ENCODE measurements at regions not wholly inside any gene's neighbourhood (a gene's known extent, or its start where the extent isn't known, plus 50 kb on each side); places are given as distances from the start of the nearest gene placed in this dataset.
"Not testable (repeated sequence)": the region's sequence is repeated elsewhere in the genome, so short reads cannot be mapped to it uniquely, and the experiment has no call there.

DNA sequence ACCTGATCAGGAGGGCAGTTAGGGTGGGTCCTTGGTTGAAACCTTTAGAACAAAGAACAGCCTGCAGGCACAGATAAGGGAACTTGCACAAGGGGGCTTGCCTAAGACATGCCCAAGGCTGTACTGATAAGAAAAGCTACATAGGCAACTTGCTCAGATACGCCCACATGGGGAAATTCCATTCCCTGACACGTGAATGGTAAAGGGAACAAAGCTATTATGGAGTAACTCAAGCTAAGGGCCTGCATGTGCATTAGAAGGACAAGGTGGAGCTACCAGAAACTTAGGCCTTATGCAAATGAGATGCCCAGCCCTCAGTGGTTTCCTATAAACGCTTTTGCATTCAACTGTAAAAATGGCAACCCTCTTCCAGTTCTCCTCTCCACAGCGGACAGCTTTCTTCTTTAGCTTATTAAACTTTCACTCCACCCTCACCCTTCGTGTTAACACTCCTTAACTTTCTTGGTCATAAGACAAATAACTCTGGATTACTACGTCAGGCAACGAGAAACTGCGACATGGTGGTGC is 1192.1 kb upstream of the CELF2 start:
- no peak for DNase-seq

DNA sequence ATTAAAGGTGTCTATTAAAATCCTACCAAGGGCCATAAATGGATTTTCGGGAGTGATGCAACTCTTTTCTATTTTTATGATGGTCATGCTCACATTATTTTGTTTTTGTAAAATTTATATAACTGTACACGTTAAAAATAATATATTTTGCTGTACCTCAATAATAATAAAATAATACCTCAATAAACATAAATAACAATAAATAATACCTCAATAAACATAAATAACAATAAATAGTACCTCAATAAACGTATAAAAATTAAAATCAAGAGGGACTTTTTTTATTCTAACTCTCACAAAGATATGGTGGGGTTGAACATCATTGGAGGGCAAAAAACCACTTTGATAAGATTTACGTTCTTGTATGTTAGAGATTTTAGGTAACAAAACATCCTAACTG is 1189.6 kb upstream of the CELF2 start:
- DNase-seq, result no peak

DNA sequence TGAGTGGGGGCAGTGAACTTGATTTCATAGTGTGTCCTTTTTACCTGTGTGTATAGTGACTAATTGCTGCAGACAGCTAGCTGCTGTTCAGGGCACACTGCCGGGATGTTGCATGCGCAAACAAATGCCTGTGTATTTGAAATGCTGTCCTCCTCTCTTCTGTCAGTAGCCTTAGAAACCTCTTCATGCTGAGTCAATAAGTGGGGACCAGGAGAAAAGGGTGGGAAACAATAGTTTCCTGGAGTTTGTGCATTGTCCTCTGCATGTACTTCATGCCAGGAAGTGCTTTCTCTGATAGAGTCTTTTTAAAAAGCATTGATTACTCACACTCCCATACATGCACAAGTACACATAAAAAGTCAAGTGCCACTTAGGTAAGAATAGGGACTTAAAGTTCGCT is 1183.7 kb upstream of the CELF2 start:
- no peak for DNase-seq

DNA sequence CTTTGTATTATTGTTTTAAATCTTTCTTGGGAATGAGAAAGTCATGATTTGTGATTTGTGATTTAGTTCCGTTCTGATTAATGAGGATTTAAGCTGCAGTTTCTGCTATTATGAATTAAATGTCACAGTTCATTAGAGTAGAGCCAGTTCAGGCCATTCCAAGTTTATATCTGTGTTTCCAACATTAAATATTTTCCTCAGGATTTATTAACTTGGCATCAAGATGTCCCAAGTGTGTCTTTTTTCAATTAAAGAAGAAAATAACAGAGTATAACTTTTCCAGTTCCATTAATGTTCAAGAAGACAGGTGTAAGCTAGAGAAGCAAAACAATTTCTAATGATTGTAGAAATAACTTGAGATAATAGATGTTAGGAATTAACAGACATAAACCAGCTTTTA is 1183.2 kb upstream of the CELF2 start:
- no peak for DNase-seq

DNA sequence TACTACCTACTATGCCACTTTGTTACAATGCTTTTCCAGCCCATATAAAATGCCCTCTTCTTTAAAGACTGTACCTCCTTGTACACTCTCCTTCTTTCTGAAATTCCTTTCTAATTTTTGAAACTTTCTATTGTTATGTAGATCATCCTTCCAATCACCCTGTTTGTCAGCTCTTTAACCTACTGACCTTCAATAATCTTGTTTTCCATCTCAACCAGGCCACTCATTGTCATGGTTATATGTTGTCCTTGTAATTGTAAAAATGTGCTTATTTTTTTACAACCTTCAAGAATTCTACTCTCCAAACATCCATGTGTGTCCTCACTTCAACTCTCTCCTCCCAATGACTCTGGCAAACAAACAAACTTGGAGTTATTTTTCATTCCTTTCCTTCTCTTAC is 1172.6 kb upstream of the CELF2 start:
- no peak for DNase-seq

DNA sequence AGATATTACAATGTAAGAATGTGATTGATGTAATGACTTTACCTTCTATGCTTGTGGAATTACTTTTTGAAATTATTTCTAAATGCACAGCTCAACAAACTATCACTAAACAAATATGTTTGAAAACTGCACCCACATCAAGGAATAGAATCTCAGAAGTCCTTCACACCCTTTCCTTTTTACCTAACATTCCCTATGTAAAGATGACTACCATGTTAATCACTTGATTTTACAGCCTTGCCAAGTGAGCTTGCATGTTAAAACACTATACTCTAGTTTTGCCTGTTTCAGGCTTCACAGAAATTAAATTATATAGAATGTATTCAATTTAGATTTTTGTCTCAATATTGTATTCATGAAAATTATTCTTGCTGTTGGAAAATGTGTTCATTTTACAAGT is 1169.4 kb upstream of the CELF2 start:
- DNase-seq, result no peak

DNA sequence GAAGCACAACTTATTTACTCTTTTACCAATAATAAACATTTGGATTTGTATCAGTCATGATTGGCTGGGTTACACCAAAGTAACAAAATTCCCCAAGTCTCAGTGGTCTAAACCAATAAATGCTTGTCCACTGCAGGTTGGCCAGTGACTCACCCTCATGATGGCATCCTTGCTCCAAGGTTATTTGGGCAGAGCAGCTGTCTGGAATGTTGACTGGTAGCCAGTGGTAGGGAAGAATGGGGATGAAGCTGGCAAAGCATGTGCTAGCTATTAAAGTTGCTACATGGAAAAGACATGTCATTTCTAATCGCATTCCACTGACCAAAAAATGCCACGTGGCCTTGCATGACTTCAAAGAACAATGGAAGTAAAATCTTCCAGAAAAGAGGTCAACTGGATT is 1168.7 kb upstream of the CELF2 start:
- no peak for DNase-seq

DNA sequence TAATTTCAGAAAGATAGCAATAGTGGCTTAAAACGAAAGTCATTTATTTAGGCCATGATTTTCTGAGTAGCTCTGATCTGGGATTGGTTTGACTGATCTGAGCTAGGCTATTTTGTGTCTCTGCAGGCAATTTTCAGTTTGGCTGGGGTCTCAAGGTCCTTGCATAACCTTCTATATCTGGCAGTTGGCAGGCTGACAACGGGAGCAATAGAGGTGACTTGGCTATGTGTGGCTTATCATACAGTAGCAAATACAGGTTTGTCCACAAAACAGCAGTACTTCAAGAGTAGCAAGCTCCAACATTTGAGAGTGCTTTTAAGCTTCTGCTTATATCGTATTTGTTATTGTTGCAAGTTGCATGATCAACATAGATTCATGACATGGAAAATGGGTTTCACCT is 1167.3 kb upstream of the CELF2 start:
- DNase-seq, result no peak

DNA sequence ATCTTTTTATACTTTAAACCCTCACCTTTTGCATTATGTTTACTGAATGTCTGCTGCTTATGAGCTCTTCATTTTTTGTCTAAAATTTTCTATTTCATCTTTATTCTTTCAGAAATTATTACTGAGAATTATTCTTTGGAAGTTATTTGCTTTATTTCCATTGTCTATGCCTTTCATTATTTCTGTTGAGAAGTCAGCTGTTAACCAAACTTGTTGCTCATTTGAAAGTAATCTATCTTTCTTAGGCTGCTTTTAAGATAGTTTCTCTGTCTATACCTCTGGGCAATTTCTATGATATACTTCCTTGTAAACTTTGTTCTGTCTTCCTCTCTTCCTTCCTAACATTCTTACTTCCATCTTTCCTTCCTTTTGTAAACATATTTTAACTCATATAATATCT is 1165.9 kb upstream of the CELF2 start:
- no peak for DNase-seq

DNA sequence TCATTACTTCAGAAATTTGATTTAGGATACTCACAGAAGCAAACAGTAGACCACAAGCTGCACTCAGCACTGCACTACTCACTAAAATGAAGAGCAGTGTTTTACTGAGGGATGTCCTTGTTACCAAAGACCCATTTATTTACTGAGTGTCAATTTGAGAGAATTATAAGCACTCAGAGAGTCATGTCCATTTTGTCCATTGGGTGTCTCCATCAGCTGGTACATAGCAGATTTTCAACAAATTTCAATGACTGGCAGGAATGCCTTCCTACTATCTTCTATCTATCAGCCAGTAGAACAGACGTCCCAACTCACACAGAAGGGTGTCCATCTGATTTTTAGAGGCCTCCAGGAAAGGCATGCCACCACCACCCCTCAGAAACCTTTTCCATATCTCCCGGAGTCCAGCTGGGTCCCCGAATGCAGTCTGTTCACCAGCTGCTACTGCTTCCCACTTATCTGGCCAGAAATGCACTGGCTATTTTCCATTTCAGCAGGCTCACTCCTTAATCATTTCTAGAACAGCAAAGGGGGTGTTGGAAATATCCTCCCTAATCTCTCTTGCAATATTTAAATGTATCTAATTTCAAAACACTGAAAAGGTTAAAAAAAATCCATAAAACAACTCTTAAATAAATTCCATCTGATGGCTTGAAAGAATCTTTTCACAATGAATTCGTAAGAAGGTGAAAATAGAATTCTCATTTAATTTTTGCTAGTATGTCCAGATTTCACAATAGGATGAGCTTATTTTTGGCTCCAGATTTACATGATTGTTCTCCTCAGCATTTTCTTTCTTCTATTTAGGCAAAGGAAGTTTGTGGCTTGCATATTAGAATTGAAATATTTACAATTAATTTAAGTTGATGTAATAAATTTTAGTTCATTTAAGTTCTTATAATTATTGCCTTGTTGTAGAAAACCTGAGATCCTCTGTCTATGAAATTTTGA is 1164.0 kb upstream of the CELF2 start:
- DNase-seq, result no peak

DNA sequence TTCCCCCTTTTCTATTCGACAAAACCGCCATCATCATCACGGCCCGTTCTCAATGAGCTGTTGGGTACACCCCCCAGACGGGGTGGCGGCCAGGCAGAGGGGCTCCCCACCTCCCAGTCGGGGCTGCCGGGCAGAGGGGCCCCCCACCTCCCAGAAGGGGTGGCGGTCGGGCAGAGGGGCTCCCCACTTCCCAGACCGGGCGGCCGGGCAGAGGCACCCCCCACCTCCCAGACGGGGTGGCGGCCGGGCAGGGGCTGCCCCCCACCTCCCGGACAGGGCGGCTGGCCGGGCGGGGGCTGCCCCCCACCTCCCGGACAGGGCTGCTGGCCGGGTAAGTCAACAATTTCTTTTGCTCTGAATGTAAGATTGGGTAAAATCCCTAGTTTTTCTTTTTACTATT is 1162.2 kb upstream of the CELF2 start:
- DNase-seq, result not testable (repeated sequence)

DNA sequence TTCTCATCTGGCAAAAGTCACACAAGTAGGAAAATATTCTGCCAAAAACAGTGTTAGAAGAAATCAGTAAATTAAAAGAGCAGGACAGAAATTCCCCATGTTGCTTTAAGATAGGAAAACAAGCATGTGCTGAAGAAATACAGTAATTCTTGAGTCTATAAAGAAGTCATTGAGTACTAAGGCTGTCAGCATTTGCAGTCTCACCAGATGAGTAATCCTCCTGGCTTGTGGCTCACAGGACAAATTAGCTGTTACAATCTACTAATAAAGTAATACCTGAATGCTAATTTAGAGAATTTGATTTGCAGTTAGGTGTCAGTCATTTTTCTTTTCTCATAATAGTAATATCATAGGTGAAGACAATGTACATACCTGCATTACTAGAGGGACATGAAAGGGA is 1158.9 kb upstream of the CELF2 start:
- DNase-seq, result no peak

DNA sequence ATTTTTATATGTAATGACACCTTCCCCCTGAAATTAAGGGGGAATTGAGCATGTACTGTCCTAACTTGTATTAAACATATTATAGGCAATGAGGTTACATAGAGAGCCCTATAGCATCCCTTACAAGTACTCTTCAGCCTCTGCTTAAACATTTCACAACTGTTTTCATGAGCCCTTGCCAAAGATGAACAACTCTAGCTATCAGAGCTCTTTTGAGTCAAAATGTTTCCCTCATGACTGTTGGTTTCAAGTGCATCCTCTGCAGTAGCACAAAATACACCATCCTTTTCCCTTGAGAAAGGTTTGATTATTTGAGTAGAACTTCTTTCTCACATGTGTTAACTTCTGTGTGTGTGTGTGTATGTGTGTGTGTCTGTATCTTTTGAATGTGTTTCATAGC is 1157.6 kb upstream of the CELF2 start:
- no peak for DNase-seq

DNA sequence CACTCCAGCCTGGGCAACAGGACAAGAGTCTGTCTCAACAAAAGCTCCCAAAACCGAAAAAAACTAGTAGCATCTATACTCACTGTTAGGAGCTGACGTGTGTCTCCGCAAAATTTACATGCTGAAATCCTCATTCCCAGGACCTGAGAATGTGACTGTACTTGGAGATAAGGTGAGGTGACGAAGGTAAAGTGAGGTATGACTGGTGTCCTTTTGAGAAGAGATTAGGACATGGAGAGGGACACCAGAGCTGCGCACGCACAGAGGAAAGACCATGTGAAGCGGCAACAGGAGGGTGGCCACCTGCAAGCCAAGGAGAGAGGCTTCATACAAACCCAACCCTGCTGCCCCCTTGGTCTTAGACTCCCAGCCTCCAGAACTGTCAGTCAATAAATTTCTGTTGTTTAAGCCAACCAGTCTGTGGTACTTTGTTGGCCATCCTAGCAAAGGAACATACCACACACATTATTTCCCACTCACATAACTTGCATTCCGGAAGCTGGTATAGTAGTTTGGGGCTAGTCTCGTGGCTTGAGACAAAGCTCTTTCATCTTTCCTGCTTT is 1154.0 kb upstream of the CELF2 start:
- DNase-seq, result no peak

DNA sequence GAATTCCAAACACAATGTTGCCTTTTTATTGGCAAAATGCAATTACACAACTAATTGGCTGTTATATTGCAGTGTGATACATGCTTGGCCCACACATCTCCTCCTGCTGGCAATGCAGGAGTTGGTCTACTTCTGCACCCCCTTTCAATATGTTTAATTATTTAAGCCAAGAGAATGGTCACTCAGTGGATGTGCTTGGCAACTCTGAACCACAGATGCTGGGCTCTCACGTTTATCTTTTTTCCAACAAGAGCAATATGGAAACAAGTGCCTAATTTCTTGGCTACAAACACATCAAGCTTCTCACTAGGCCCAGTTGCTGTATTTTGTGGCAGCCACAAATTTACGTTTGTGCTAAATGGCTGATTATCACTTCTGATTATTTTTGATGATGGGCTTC is 1149.2 kb upstream of the CELF2 start:
- no peak for DNase-seq

DNA sequence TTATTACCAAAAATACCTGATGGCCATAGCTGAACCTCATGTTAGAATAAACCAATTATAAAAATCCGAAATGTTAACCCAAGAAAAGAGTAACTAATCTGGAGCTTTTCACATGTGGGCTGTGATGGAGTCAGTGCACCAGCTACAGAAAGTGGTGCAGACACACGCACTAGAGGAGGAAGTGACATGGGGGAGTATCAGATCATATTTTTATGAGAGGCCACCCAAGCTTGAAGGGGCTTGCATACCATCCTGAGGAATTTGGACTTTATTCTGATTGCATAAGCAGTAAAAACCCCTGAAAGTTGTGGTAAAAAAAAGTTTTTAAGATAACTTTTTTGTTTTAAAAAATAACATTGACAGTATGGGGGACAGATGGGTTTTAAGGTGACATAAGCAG is 1148.5 kb upstream of the CELF2 start:
- DNase-seq, result no peak

DNA sequence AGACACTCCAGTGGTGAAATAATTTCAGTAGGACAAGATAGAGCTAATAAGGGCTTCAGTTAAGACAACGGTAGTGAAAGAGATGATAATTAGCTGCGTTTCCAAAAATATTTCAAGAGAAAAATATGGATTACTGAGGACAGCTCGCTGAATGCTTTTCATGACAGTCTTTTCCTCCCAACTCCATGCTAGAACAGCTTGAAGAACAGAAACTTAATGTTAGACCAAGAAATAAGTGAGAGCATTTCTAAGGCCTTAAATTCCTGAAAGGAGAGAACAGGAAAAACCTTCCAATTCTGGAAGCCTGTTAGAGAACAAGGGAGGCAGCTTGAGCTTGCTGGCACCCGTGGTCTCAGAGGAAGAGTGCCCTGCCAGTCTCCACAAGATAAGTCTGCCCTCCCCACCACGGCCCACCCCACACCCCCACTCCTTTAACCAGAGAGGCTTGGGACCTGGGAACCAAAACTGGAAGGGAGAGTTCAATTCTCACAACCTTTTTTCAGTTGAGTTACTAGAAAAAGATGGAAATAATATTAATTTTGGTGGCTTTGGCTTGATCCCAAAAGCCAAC is 1148.0 kb upstream of the CELF2 start:
- no peak for DNase-seq

DNA sequence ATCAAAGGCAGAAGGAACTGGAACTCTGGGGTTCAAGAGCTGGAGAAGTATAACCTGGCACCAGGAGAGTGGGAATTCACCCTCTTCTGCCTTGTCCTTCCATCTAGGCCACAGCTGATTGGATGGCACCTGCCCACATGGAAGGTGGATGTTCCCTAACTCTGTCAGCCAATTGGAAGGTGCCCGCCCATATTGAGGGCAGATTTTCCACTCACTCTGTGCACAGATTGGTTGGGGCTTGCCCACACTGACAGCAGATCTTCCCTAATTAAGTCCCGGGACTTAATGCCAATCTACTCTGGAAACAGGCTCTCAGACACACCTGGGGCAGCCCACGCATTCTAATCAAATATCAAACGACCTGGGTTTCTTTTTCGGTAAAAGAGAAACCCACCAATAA is 1142.3 kb upstream of the CELF2 start:
- DNase-seq, result no peak

DNA sequence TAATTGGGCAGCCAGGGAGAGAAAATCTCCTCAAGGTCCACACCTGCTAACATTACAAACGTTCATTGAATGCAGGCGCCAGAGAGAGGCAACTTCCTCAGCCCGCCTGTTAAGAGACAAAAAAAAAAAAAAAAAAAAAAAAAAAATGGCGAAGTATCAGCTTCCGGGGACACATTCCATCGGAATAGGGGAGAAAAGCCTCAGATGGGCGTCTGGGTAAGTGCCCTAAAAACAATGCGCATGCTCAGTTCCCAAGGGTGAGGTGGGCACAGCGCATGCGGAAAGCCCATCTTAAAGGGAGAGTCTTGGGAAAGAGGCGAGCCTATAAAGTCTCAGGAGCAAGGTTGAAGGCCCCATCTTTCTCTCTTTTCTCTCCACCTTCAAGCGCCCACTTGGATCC is 1139.7 kb upstream of the CELF2 start:
- no peak for DNase-seq

DNA sequence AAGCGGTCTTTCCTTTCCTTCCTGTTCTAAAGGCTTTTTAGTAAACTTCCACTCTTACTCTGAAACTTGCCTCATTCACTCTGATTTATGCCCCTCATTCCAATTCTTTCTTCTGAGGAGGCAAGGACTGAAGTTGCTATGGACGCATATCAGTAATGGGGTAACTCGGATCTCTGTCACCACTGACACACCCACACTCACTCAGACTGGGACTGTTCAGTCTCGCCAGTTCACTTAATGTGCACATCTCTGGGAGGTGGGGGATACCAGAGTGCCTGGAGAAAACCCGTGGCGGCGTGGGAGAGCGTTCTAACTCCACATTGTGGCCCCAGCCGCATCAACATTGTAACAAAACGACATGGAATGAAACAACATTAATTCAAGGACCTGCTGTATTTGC is 1139.3 kb upstream of the CELF2 start:
- no peak for DNase-seq

DNA sequence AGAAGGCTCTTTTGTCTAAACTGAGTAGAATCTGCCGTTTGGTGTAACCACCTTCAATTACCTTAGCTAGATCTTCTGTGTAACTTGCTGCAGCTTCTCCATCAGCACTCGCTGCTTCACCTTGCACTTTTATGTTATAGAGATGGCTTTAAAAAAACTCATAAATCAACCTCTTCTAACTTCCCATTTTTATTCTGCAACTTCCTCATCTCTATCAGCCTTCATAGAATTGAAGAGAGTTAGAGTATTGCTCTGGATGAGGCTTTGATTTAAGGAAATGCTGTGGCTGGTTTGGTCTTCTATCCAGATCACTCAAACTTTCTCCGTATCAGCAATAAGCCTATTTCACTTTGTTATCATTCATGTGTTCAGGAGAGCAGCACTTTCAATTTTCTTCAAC is 1131.9 kb upstream of the CELF2 start:
- DNase-seq, result no peak

DNA sequence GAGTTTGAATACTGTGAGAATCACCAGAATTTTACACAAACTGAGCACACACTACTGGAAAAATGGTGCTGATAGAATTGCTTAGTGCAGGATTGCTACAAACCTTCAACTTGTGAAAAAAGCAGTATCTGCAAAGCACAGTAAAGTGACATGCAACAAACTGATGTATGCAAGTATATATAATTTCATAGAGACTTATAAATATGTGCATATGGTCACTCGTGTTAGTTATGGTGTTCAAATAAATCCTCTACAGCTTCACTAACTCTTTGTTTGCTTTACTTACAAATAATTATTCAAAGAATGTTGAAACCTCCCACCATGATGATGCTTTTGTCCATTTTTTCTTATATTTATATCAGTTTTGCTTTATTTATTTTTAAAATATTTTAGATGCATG is 1130.9 kb upstream of the CELF2 start:
- no peak for DNase-seq

DNA sequence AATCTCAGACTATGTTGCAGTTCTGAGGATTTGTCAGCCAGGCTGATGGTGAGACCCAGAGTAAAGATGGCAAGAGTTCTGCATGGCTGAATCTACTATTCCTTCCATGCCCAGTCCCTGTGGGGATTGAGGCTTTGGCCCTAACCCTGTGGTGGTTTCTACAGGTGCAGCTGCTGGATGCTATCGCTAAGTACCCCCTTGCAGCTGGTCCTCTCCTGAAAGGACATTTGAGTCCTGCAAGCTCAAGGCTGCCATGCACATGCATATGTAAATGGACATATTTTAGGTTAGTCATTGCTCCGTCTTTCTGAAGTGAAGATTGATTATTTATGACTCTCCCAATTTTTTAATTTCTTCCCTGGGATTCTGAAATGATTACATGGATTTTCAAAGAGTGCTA is 1122.2 kb upstream of the CELF2 start:
- no peak for DNase-seq

DNA sequence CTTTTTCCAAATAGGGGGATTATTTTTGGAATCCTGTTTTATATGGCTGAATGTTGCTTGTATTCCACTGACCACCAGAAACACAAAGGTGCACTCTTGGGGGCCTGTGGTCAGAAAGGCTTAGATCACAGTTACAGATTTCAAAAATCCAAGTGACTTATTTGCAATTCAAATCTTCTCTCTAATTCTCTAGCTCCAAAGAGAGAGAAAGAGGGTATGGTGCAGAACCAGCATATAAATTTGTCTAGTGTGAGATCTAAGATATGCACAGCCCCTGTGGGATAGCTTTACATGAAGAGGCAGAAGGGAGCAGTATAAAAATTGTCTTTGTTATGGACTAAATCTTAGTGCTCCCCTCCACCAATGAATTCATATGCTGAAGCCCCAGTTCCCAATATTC is 1121.7 kb upstream of the CELF2 start:
- DNase-seq, result no peak

All from T-helper 1 cell (primary cell).